HG03280 (cell line): ENCODE measurements at regions not wholly inside any gene's neighbourhood (a gene's known extent, or its start where the extent isn't known, plus 50 kb on each side); places are given as distances from the start of the nearest gene placed in this dataset.
"Not testable (repeated sequence)": the region's sequence is repeated elsewhere in the genome, so short reads cannot be mapped to it uniquely, and the experiment has no call there.

Experiments used
- ATAC-seq: cut with Tn5 transposase; IDR thresholded peaks from one replicate; pipeline ENCODE4 v1.9.1; 2021; ENCODE audit warnings: mild to moderate bottlenecking, moderate library complexity; ENCODE audit not compliant: unreplicated experiment

GRCh38 chr17:30731210-30732132 lies 93.0 kb downstream of the CRLF3 start:
- ATAC-seq, result peak; percentile 96

GRCh38 chr17:30730837-30731209 lies 93.7 kb downstream of the CRLF3 start:
- not testable (repeated sequence) for ATAC-seq

DNA sequence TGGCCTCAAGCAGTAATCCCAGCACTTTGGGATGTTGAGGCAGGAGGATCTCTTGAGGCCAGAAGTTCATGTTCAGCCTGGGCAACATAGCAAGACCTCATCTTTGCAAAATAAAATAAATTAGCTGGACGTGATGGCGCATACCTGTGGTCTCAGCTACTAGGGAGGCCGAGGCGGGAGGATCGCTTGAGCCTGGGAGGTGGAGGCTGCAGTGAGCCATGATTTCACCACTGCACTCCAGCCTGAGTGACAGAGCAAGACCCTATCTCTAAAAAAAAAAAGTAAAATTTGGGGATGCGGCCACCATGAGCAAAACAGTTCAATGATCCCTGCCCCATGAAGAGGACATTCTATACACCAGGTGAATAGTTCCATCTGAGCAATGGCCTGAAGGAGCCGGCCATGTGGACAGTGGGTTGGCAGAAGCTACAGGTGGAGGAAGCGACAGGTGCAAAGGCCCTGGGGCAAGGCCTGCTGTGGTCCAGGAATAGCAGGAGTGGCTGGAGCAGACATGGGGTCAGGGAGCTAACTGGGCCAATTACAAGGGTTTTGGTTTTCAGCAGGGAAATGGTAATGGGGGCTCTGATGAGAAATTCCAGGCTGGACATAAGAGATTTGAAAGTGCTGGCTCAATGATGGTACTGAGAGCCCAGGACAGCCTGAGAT lies 94.2 kb downstream of the CRLF3 start:
- not testable (repeated sequence) for ATAC-seq

DNA sequence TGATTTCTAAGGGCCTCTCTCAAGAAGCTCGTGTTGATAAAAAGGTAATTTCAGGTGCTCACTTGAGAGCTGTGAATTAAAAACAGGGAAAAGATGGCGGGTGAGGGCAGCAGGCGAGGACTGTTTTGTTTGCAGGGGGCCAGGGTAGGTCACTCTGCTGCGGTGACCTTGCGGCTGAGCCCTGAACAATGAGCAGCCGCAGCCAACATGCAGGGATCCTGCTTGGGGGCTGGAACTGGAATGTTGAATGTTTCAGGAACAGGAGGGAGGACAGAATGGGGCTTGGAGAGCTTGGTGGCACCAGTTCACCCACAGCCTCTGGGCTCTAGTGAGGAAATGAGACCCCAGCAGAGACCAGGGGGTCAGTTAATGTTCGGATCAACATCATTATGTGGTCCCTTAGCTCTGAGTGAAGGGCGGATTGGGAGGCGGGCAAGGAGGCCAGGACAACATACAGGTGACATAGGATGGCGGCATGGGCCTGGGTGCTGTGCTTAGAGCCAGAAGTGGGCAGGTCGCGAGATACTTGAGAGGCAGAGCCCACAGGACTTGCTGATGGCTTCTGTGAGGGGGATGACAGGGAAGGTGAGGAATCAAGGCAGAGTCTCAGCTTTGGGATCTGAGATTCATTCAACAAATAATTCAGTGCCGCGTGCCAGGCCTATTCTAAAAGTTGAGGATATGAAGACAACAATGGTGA lies 94.9 kb downstream of the CRLF3 start:
- not testable (repeated sequence) for ATAC-seq

GRCh38 chr17:30727517-30727916 lies 97.0 kb downstream of the CRLF3 start:
- not testable (repeated sequence) for ATAC-seq

DNA sequence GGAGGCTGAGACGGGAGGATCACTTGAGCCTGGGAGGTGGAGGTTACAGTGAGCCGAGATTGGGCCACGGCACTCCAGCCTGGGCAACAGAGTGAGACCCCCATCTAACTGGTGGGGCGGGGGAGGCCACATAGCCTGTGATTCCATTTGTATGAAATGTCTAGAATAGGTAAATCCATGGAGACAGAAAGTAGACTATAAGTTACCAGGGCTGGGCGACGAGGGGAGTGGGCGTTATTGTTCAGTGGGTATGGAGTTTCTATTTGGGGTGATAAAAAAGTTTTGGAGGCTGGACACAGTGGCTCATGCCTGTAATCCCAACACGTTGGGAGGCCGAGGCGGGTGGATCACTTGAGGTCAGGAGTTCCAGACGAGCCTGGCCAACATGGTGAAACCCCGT lies 97.8 kb downstream of the CRLF3 start:
- not testable (repeated sequence) for ATAC-seq

- not testable (repeated sequence) for ATAC-seq
Observed at GRCh38 chr17:30726310-30726709, 98.2 kb downstream of the CRLF3 start.

DNA sequence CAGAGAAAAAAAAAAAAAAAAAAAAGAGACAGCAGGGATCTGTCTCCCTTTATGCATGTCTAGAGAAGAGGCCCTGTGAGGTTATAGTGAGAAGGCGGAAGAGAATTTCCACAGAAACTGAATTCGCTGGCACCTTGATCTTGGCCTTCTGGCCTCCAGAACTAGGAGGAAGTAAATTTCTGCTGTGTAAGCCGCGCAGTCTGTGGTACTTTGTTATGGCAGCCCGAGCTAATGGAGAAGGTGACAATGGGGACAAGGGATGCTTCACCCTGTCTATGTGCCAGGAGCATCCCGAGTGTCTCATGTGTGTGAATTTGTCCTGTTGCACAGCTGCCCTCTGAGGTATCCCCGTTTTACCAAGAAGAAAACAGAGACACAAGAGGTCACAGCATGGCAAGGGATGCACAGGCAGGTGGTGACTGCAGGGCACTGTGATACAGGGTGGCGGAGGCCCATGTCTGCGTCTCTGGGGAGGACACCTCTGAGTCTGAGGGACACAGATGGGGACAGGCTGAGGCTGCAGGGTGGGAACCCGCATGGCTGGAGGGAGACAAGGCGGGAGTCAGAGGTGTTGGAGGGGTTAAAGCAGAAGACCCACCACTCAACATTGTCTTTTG lies 100.3 kb downstream of the CRLF3 start:
- ATAC-seq, result not testable (repeated sequence)

DNA sequence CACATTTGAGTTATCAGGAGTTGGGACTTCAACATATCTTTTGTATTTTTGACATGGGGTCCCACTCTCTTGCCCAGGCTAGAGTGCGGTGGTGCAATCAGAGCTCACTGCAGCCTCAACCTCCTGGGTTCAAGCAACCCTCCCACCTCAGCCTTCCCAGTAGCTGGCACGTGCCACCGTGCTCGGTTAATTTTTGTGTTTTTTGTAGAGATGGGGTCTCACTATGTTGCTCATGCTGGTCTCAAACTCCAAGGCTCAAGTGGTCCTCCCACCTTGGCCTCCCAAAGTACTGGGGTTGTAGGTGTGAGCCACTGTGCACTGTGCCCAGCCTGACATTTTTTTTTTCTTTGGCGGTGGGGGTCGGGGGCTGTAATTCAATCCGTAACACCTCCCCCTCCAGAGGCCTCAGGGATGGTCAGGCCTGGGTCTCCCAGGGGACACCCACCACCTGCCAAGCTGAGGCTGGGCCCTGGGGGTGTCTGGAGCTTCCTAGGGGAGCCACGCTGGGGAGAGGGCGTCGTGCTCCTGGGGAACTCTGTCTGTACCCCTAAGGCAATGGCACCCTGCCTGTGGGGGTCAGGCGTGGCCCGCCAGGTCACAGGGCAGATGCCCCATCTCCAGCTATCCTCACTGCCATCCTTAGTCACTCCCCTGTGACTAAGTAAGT lies 102.2 kb downstream of the CRLF3 start:
- not testable (repeated sequence) for ATAC-seq

GRCh38 chr17:30720971-30721370 lies 103.5 kb downstream of the CRLF3 start:
- not testable (repeated sequence) for ATAC-seq

- ATAC-seq, result no peak
Observed at GRCh38 chr17:30720013-30720471, 104.5 kb downstream of the CRLF3 start.

DNA sequence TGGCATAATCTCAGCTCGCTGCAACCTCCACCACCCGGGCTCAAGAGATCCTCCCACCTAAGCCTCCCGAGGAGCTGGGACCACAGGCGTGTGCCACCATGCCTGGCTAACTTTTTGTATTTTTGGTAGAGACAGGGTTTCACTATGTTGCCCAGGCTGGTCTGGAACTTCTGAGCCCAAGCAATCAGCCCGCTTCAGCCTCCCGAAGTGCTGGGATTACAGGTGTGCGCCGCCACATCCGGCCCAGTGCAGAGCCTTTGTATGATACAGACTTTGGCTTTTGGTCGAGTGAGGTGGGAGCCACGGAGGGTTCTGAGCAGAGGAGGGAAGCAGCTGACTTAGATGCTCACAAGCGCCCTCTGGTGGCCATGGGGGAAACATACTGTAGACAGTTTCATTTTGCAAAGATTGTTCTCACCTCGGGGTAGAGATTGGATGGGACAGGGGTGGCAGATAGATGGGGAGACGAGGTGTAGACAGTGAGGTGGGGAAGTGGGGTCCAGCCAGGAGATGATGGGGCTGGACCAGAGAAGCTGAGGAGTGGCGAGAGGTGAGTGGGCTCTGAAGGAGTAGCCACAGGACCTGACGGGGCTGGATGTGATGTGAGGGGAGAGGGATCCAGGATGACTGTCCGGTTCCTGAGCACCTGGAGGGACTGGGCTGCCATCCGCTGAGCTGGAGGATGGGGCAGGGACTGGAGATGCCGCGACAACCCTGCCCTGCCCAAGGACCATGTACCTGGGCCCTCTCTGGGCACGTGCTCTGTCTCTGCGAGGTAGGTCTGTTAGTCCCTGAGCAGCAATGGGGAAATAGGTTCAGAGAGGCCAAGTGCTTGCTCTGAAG lies 105.1 kb downstream of the CRLF3 start:
- ATAC-seq, result not testable (repeated sequence)

GRCh38 chr17:30718691-30719090 lies 105.8 kb downstream of the CRLF3 start:
- not testable (repeated sequence) for ATAC-seq

- not testable (repeated sequence) for ATAC-seq
Observed at GRCh38 chr17:30718099-30718447, 106.4 kb downstream of the CRLF3 start.

GRCh38 chr17:30717291-30718098 lies 107.0 kb downstream of the CRLF3 start:
- ATAC-seq, result no peak

DNA sequence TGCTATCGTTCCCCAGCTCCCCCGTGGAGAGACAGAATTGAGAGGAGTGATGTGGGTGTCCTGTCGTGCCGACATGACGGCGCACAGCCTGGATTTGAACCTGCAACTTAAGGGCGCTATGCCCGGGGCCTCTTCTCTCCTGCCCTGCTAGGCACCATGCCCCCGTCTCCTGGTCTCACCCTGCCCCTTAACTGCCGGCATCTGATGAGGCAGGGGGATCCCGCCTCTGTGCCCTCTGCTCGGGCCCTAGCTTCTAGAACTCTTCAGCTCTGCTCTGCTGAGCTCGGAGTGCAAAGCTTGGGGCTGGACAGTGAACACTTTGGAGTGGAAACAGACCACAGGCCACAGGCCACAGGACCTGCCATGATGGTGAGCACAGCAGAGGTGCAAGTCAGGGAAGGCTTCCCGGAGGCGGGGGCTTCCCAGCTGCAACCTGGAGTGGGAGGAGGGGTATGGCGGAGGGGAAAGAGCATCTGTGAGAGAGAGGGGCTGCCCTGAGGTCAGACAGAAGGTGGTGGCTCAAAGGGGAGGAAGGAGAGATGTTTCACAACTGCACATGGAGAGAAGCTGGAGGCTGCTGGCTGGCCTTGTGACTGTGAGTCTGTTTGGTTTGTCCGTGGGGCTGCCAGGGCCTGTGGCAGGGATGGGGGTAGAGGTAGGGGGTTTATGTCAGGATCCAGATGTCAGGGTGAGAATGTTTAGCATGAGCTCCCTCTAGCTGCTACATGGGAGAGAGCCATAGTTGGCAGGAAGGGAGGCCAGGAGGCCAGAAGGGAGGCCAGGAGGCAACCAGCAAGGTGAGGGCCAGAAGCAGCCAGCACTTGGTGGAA lies 107.8 kb downstream of the CRLF3 start:
- no peak for ATAC-seq

- peak; percentile 65 for ATAC-seq
Observed at GRCh38 chr17:30714825-30715622, 109.5 kb downstream of the CRLF3 start.
